Vagina (tissue), 2 donors: ENCODE measurements at regions not wholly inside any gene's neighbourhood (a gene's known extent, or its start where the extent isn't known, plus 50 kb on each side); places are given as distances from the start of the nearest gene placed in this dataset.

ENCODE experiments used
- CTCF ChIP-seq, 3 experiments: fragments of 450-650 bp in 2 of 3; fragments of 200-600 bp in 1 of 3; sonication (generic) in 1 of 3; IDR thresholded peaks; one replicate each; pipeline ENCODE4 v1.5.1; 2017 to 2019; ENCODE audit warnings: antibody characterized with exemption in 3 of 3, mild to moderate bottlenecking in 2 of 3, moderate library complexity in 2 of 3
- POLR2AphosphoS5 ChIP-seq, 2 donors: sonication (generic); formaldehyde crosslinking; IDR thresholded peaks; one replicate each; pipeline ENCODE4 v1.9.0; 2017; ENCODE audit warnings: antibody characterized with exemption in 2 of 2, mild to moderate bottlenecking in 2 of 2, low read depth in 1 of 2; ENCODE audit not compliant: insufficient read depth in 1 of 2

- TF ChIP-seq CTCF (IDR thresholded peaks at IDR 0.05) = peak; percentile 4 to 21 (median 17)
- TF ChIP-seq POLR2AphosphoS5 (IDR thresholded peaks at IDR 0.05; ENCODE audit: insufficient read depth in 1 of 2, low read depth in 1 of 2) = no peak
Measured at GRCh38 chr18:54671291-54671881, 80.3 kb downstream of the DYNAP start.
